ENCODE measurements at regions not wholly inside any gene's neighbourhood (a gene's known extent, or its start where the extent isn't known, plus 50 kb on each side); places are given as distances from the start of the nearest gene placed in this dataset.

GRCh38 chr13:22275393-22275792 lies 604.5 kb downstream of the FGF9 start:
- no peaks in the 10 kb centered on the region for H3K9me3 ChIP-seq (ENCODE audit: control insufficient read depth in 2 of 2, insufficient read depth in 1 of 2, low read depth in 1 of 2, low read length in 1 of 2)
- no peak for FAIRE-seq
- DNase-seq: no peak
- no peaks in the 10 kb centered on the region for H3K36me3 ChIP-seq (ENCODE audit: control insufficient read depth in 3 of 3, insufficient read depth in 2 of 3, low read depth in 1 of 3, low read length in 3 of 3)
- WGBS, 3 donors: 89 to 97% (median 93%) methylated on average over 3 of the region's 3 CpGs
- H3K27me3 ChIP-seq (ENCODE audit: control insufficient read depth in 3 of 3, insufficient read depth in 3 of 3, low read length in 3 of 3): no peaks in the 10 kb centered on the region
- H3K4me1 ChIP-seq (ENCODE audit: control insufficient read depth in 3 of 3, insufficient read depth in 2 of 3, low read depth in 1 of 3, low read length in 2 of 3): no peaks in the 10 kb centered on the region
- H3K4me3 ChIP-seq (ENCODE audit: low read depth in 1 of 3, low read length in 3 of 3): no peak overlapping the region
- no peak overlapping the region for H3K27ac ChIP-seq (ENCODE audit: low read depth in 1 of 3, low read length in 2 of 3)

- 84 to 87% (median 86%) methylated on average over 5 of the region's 5 CpGs for WGBS, 3 donors
- DNase-seq (no peak), FAIRE-seq (no peak)
- H3K27ac ChIP-seq (ENCODE audit: low read depth in 1 of 3, low read length in 2 of 3): no peak overlapping the region
- no peak overlapping the region for H3K4me3 ChIP-seq (ENCODE audit: low read depth in 1 of 3, low read length in 3 of 3)
- no peaks in the 10 kb centered on the region for H3K27me3 ChIP-seq (ENCODE audit: control insufficient read depth in 3 of 3, insufficient read depth in 3 of 3, low read length in 3 of 3)
- no peaks in the 10 kb centered on the region for H3K9me3 ChIP-seq (ENCODE audit: control insufficient read depth in 2 of 2, insufficient read depth in 1 of 2, low read depth in 1 of 2, low read length in 1 of 2)
- no peaks in the 10 kb centered on the region for H3K4me1 ChIP-seq (ENCODE audit: control insufficient read depth in 3 of 3, insufficient read depth in 2 of 3, low read depth in 1 of 3, low read length in 2 of 3)
- no peaks in the 10 kb centered on the region for H3K36me3 ChIP-seq (ENCODE audit: control insufficient read depth in 3 of 3, insufficient read depth in 2 of 3, low read depth in 1 of 3, low read length in 3 of 3)
Observed at GRCh38 chr13:22276616-22277015, 605.7 kb downstream of the FGF9 start.

GRCh38 chr13:22278336-22278929 lies 607.6 kb downstream of the FGF9 start:
- Histone ChIP-seq H3K27ac (ENCODE audit: low read depth in 1 of 3, low read length in 2 of 3) (no peak overlapping the region), H3K4me3 (ENCODE audit: low read depth in 1 of 3, low read length in 3 of 3) (no peak overlapping the region), H3K4me1 (ENCODE audit: control insufficient read depth in 3 of 3, insufficient read depth in 2 of 3, low read depth in 1 of 3, low read length in 2 of 3) (no peaks in the 10 kb centered on the region), H3K36me3 (ENCODE audit: control insufficient read depth in 3 of 3, insufficient read depth in 2 of 3, low read depth in 1 of 3, low read length in 3 of 3) (no peaks in the 10 kb centered on the region), H3K9me3 (ENCODE audit: control insufficient read depth in 2 of 2, insufficient read depth in 1 of 2, low read depth in 1 of 2, low read length in 1 of 2) (no peaks in the 10 kb centered on the region), H3K27me3 (ENCODE audit: control insufficient read depth in 3 of 3, insufficient read depth in 3 of 3, low read length in 3 of 3) (no peaks in the 10 kb centered on the region)
- 56 to 66% (median 57%) methylated on average over 5 of the region's 5 CpGs for WGBS, 3 donors
- DNase-seq (peak; percentile 36 to 53), FAIRE-seq (no peak)

GRCh38 chr13:22285867-22286266 lies 615.0 kb downstream of the FGF9 start:
- no peak overlapping the region for H3K27ac ChIP-seq (ENCODE audit: low read depth in 1 of 3, low read length in 2 of 3)
- no peak overlapping the region for H3K4me3 ChIP-seq (ENCODE audit: low read depth in 1 of 3, low read length in 3 of 3)
- no peaks in the 10 kb centered on the region for H3K27me3 ChIP-seq (ENCODE audit: control insufficient read depth in 3 of 3, insufficient read depth in 3 of 3, low read length in 3 of 3)
- WGBS, 3 donors: 75 to 93% (median 79%) methylated on average over 4 of the region's 4 CpGs
- FAIRE-seq: no peak
- H3K36me3 ChIP-seq (ENCODE audit: control insufficient read depth in 3 of 3, insufficient read depth in 2 of 3, low read depth in 1 of 3, low read length in 3 of 3): no peaks in the 10 kb centered on the region
- no peaks in the 10 kb centered on the region for H3K4me1 ChIP-seq (ENCODE audit: control insufficient read depth in 3 of 3, insufficient read depth in 2 of 3, low read depth in 1 of 3, low read length in 2 of 3)
- H3K9me3 ChIP-seq (ENCODE audit: control insufficient read depth in 2 of 2, insufficient read depth in 1 of 2, low read depth in 1 of 2, low read length in 1 of 2): no peaks in the 10 kb centered on the region
- no peak for DNase-seq

- H3K4me3 ChIP-seq (ENCODE audit: low read depth in 1 of 3, low read length in 3 of 3): no peak overlapping the region
- no peak for DNase-seq
- no peaks in the 10 kb centered on the region for H3K27me3 ChIP-seq (ENCODE audit: control insufficient read depth in 3 of 3, insufficient read depth in 3 of 3, low read length in 3 of 3)
- no peaks in the 10 kb centered on the region for H3K9me3 ChIP-seq (ENCODE audit: control insufficient read depth in 2 of 2, insufficient read depth in 1 of 2, low read depth in 1 of 2, low read length in 1 of 2)
- 61 to 85% (median 79%) methylated on average over 4 of the region's 4 CpGs for WGBS, 3 donors
- H3K36me3 ChIP-seq (ENCODE audit: control insufficient read depth in 3 of 3, insufficient read depth in 2 of 3, low read depth in 1 of 3, low read length in 3 of 3): no peaks in the 10 kb centered on the region
- H3K4me1 ChIP-seq (ENCODE audit: control insufficient read depth in 3 of 3, insufficient read depth in 2 of 3, low read depth in 1 of 3, low read length in 2 of 3): no peaks in the 10 kb centered on the region
- H3K27ac ChIP-seq (ENCODE audit: low read depth in 1 of 3, low read length in 2 of 3): no peak overlapping the region
- no peak for FAIRE-seq
Observed at GRCh38 chr13:22286338-22286737, 615.5 kb downstream of the FGF9 start.

- Histone ChIP-seq H3K4me3 (ENCODE audit: low read depth in 1 of 3, low read length in 3 of 3) (no peak overlapping the region), H3K9me3 (ENCODE audit: control insufficient read depth in 2 of 2, insufficient read depth in 1 of 2, low read depth in 1 of 2, low read length in 1 of 2) (no peaks in the 10 kb centered on the region), H3K4me1 (ENCODE audit: control insufficient read depth in 3 of 3, insufficient read depth in 2 of 3, low read depth in 1 of 3, low read length in 2 of 3) (no peaks in the 10 kb centered on the region), H3K27me3 (ENCODE audit: control insufficient read depth in 3 of 3, insufficient read depth in 3 of 3, low read length in 3 of 3) (no peaks in the 10 kb centered on the region), H3K36me3 (ENCODE audit: control insufficient read depth in 3 of 3, insufficient read depth in 2 of 3, low read depth in 1 of 3, low read length in 3 of 3) (no peaks in the 10 kb centered on the region), H3K27ac (ENCODE audit: low read depth in 1 of 3, low read length in 2 of 3) (no peak overlapping the region)
- WGBS, 3 donors: 83 to 93% (median 93%) methylated on average over 6 of the region's 6 CpGs
- FAIRE-seq (no peak), DNase-seq (no peak)
Observed at GRCh38 chr13:22287343-22287920, 616.6 kb downstream of the FGF9 start.

GRCh38 chr13:22288496-22288895 lies 617.6 kb downstream of the FGF9 start:
- FAIRE-seq (no peak), DNase-seq (no peak)
- WGBS, 3 donors: 93 to 95% (median 93%) methylated on average over 4 of the region's 4 CpGs
- Histone ChIP-seq H3K4me3 (ENCODE audit: low read depth in 1 of 3, low read length in 3 of 3) (no peak overlapping the region), H3K27me3 (ENCODE audit: control insufficient read depth in 3 of 3, insufficient read depth in 3 of 3, low read length in 3 of 3) (no peaks in the 10 kb centered on the region), H3K4me1 (ENCODE audit: control insufficient read depth in 3 of 3, insufficient read depth in 2 of 3, low read depth in 1 of 3, low read length in 2 of 3) (no peaks in the 10 kb centered on the region), H3K27ac (ENCODE audit: low read depth in 1 of 3, low read length in 2 of 3) (no peak overlapping the region), H3K36me3 (ENCODE audit: control insufficient read depth in 3 of 3, insufficient read depth in 2 of 3, low read depth in 1 of 3, low read length in 3 of 3) (no peaks in the 10 kb centered on the region), H3K9me3 (ENCODE audit: control insufficient read depth in 2 of 2, insufficient read depth in 1 of 2, low read depth in 1 of 2, low read length in 1 of 2) (no peaks in the 10 kb centered on the region)

GRCh38 chr13:22289711-22290110 lies 618.8 kb downstream of the FGF9 start:
- Histone ChIP-seq H3K4me3 (ENCODE audit: low read depth in 1 of 3, low read length in 3 of 3) (no peak overlapping the region), H3K4me1 (ENCODE audit: control insufficient read depth in 3 of 3, insufficient read depth in 2 of 3, low read depth in 1 of 3, low read length in 2 of 3) (no peaks in the 10 kb centered on the region), H3K9me3 (ENCODE audit: control insufficient read depth in 2 of 2, insufficient read depth in 1 of 2, low read depth in 1 of 2, low read length in 1 of 2) (no peaks in the 10 kb centered on the region), H3K36me3 (ENCODE audit: control insufficient read depth in 3 of 3, insufficient read depth in 2 of 3, low read depth in 1 of 3, low read length in 3 of 3) (no peaks in the 10 kb centered on the region), H3K27me3 (ENCODE audit: control insufficient read depth in 3 of 3, insufficient read depth in 3 of 3, low read length in 3 of 3) (no peaks in the 10 kb centered on the region), H3K27ac (ENCODE audit: low read depth in 1 of 3, low read length in 2 of 3) (no peak overlapping the region)
- 84 to 88% (median 85%) methylated on average over 2 of the region's 2 CpGs for WGBS, 3 donors
- no peak for DNase-seq
- FAIRE-seq: no peak

GRCh38 chr13:22298530-22298929 lies 627.7 kb downstream of the FGF9 start:
- Histone ChIP-seq H3K4me3 (ENCODE audit: low read depth in 1 of 3, low read length in 3 of 3) (no peak overlapping the region), H3K27me3 (ENCODE audit: control insufficient read depth in 3 of 3, insufficient read depth in 3 of 3, low read length in 3 of 3) (no peaks in the 10 kb centered on the region), H3K36me3 (ENCODE audit: control insufficient read depth in 3 of 3, insufficient read depth in 2 of 3, low read depth in 1 of 3, low read length in 3 of 3) (no peaks in the 10 kb centered on the region), H3K9me3 (ENCODE audit: control insufficient read depth in 2 of 2, insufficient read depth in 1 of 2, low read depth in 1 of 2, low read length in 1 of 2) (peaks cover 0 to 10% of the 10 kb centered on the region in 2 donors), H3K27ac (ENCODE audit: low read depth in 1 of 3, low read length in 2 of 3) (no peak overlapping the region), H3K4me1 (ENCODE audit: control insufficient read depth in 3 of 3, insufficient read depth in 2 of 3, low read depth in 1 of 3, low read length in 2 of 3) (no peaks in the 10 kb centered on the region)
- FAIRE-seq: no peak
- 63 to 74% (median 64%) methylated on average over 3 of the region's 3 CpGs for WGBS, 3 donors
- no peak for DNase-seq

All from small intestine (tissue), 7 donors.